Femur (tissue), 1 donor: ENCODE measurements at regions not wholly inside any gene's neighbourhood (a gene's known extent, or its start where the extent isn't known, plus 50 kb on each side); places are given as distances from the start of the nearest gene placed in this dataset.

Source experiments
- DNase-seq: peaks from one replicate; pipeline ENCODE4 v3.0.0-alpha.2; 2017

- no peak for DNase-seq
Measured at GRCh38 chr7:46147871-46148270, 226.8 kb upstream of the IGFBP3 start.

GRCh38 chr7:46146454-46147255 lies 225.6 kb upstream of the IGFBP3 start:
- no peak for DNase-seq

- peak; percentile 59 for DNase-seq
Measured at GRCh38 chr7:46145412-46145811, 224.3 kb upstream of the IGFBP3 start.

DNA sequence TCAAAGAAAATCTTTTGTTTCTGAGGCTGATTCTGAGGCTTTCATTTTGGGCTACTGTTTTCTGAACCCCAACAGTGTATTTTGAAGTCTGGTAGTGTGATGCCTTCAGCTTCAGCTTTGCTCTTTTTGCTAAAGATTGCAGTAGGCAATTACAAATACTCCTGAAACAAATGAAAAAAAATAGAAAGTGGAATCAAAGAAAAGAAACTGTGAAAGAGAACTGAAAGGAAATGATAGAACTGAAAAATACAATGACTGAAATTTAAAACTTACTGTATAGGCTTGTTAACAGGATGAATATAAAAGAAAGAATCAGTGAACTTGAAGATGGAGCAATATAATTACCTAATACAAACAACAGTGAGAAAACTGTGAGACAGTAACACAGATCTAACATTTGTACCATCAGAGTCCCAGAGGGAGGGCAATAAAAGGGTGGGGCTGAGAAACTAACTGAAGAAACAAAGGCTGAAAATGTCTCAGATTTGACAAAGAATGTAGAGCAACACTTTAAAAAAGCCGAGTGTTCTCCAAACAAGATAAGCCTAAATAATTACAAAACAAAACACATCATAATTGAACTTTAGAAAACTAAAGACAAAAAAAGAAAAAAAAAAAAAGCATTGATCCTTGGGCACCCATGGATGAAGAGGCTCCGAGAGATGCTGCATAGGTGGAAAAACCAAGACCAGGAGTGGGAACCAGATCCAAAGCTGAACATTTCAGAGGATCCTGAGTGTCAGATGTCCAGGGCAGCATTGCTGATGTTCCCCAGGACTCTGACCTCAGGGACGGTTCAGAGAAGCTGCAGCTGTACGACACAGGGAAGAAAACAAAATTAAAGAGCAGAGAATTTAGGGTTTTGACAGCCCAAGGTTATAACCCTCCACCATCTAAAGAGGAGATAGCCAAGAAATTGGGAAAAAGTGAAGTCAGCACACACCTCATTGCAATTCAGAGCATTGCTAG lies 223.2 kb upstream of the IGFBP3 start:
- DNase-seq = no peak

GRCh38 chr7:46143421-46143820 lies 222.3 kb upstream of the IGFBP3 start:
- no peak for DNase-seq

- DNase-seq = no peak
Measured at GRCh38 chr7:46139079-46139478, 218.0 kb upstream of the IGFBP3 start.

GRCh38 chr7:46137725-46138124 lies 216.7 kb upstream of the IGFBP3 start:
- DNase-seq = no peak

GRCh38 chr7:46135557-46135956 lies 214.5 kb upstream of the IGFBP3 start:
- DNase-seq = no peak

DNA sequence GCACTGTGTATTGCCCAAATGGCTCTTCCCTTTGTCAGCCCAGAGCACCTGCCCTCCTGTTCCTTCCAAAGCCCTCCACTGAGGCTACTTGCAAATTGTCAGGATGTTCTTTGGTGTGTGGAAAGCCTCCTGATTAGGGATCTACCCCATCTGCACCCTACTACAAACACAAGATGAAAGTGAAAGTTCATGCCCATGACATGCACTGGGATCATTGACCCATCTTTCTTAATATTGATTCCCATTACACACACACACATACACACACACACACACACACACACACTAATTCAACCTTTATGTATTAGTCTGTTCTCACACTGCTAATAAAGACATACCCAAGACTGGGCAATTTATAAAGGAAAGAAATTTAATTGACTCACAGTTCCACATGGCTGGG lies 213.7 kb upstream of the IGFBP3 start:
- DNase-seq = no peak

DNA sequence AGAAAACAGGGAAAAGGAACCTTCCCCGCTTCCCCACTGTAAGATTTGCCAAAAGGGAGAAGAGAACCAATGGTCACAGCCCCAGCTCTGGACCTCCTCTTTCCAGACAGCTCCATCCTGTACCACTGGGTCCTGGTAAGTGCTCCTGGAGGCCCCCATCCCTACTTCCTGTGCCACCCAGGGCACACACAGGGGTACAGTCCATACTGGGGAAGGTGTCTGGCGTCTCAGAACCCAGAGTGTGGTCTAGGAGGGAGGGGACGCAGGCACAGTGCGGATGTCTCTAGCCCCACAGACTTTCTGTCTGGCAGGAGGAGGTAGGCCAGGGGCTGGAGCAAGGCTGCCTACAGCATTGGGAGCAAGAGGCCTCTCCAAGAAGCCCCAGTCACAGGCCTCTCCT lies 213.3 kb upstream of the IGFBP3 start:
- DNase-seq = no peak

GRCh38 chr7:46133751-46134150 lies 212.7 kb upstream of the IGFBP3 start:
- peak; percentile 39 for DNase-seq

GRCh38 chr7:46133072-46133471 lies 212.0 kb upstream of the IGFBP3 start:
- DNase-seq = peak; percentile 55

GRCh38 chr7:46131916-46132795 lies 211.1 kb upstream of the IGFBP3 start:
- DNase-seq = peak; percentile 33

DNA sequence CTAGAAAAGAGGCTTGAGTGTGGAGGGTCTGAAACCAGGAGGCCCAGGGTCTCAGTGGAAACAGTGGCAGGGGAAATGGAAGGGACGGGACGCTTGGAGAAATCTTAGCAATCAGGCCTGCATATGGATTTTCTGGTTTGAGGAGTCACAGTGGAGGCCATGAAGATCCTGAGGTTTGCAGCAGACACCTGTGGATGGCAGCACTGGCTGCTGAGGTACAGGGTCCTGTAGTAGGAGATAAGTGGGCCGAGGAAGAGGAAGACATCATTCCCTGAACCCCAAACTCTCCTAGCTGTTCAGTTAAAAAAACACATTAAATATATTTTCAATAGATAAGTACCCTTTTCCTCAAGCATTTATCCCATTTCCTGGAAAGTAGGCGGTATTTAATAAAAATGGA lies 208.8 kb upstream of the IGFBP3 start:
- DNase-seq = no peak

DNA sequence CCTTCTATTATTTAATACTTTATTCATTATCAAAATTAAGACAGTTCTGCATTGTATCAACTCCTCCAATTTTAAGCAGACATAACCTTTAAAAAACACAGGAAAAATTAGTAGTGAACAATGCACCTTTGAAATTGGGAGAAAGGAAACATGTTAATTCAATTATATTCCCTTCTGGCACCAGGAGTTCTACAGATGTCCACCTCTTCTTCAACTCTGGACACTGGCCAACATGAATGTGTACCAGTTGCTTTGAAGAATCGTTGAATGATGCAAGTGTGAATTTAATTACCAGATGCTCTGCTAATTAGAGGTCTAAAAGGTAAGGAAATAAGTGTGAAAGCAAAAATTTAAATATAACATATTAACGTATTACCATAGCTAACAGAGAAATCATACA lies 206.7 kb upstream of the IGFBP3 start:
- no peak for DNase-seq

DNA sequence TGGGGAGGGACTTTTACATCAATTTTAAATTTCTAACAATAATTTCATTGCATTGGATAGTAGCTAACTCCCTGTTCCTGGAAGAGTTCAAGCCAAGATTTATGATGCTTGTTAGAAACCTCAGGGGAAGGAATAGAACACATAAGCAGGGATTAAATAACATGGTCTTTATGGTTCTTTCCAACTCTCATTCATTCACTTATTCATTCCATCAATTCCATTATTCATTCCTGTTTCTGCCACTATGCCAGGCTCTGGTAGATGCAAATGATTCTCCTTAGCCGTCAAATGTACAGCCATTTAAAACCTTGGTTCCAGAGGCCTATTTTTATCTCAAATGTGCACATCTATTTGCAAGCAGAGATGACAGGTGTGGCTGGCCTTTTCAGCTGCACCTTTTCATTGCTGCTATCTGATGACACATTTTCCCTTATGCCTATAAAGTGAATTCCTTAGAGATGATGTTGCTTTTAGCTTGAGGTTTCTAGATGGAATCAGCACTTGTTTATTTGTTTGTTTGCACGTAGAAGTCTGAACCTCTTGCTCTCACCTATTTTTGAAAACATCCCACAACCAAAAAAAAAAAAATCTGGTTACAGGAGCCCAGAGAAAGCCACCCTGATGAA lies 205.7 kb upstream of the IGFBP3 start:
- DNase-seq = no peak

- DNase-seq = no peak
Measured at GRCh38 chr7:46123756-46124343, 202.8 kb upstream of the IGFBP3 start.

DNA sequence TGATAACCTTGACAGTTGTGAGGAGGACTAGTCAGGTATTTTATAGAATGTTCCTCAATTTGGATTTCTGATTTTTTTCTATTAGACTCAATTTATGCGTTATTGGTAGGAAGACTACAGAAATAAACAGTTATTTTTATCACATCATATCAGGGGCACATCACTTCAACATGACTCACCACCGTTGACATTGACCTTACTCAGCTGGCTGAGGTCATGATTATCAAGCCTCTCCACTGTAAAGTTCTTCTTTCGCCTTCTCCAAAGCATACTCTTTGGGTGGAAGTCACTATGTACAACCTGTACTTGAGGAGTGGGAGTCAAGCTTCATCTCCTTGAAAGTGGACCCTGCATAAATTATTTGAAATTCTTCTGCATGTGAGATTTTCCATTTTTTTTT lies 194.3 kb upstream of the IGFBP3 start:
- DNase-seq = no peak

GRCh38 chr7:46109437-46109836 lies 188.4 kb upstream of the IGFBP3 start:
- no peak for DNase-seq

GRCh38 chr7:46108272-46108671 lies 187.2 kb upstream of the IGFBP3 start:
- no peak for DNase-seq

GRCh38 chr7:46107610-46108217 lies 186.6 kb upstream of the IGFBP3 start:
- DNase-seq = no peak

DNA sequence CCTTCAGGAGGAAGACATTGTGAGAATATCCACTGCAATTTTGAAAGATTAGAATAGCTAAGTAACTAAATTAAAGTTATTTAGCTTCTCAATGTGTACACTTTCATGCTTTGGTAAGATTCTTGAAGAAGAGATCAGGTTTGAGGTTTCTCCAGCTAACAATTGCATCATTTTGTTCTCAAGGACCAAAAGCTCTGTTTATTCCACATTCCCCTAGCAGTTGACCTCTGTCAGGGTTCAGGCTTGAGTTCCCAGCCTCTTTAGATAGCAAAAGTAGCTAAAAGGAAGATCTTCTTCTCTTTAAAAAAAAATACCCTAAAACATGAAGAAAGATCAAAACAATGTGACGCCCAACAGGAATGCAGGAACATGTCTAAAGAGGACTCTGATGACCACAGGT lies 179.4 kb upstream of the IGFBP3 start:
- no peak for DNase-seq
